ENCODE measurements at regions not wholly inside any gene's neighbourhood (a gene's known extent, or its start where the extent isn't known, plus 50 kb on each side); places are given as distances from the start of the nearest gene placed in this dataset.

DNA sequence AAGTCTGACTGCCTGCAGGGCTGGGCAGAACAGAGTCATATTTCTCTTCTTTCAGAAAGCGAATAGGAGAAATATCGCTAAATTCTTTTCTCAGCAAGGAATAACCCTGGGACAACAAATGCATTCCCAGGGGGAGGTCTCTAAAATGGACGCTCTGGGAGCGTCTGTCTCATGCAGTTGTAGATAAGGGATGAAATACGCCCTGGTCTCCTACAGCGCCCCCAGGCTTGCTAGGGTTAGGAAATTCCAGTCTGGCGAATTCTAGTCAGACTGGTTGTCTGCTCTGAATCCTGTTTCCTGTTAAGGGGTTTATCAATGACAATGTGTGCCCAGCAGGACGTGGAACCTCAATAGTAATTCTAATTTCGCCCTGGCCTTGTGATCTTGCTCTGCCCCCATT is 1214.1 kb downstream of the DIAPH3 start:
- TF ChIP-seq POLR2A (IDR thresholded peaks at IDR 0.05; ENCODE audit: low read depth, low read length), result no peak
- TF ChIP-seq POLR2AphosphoS5 (IDR thresholded peaks at IDR 0.05; ENCODE audit: low read depth, low read length), result no peak
- TF ChIP-seq SPI1 (IDR thresholded peaks at IDR 0.05; ENCODE audit: low read depth, low read length), result no peak
- TF ChIP-seq TAF1 (IDR thresholded peaks at IDR 0.05; ENCODE audit: low read depth, low read length), result no peak

All from GM12891 (cell line).